HG03565 (cell line): ENCODE measurements at regions not wholly inside any gene's neighbourhood (a gene's known extent, or its start where the extent isn't known, plus 50 kb on each side); places are given as distances from the start of the nearest gene placed in this dataset.
A peak's percentile ranks its signal among the peaks of the same experiment; 100 is the strongest.
"Not testable (repeated sequence)": the region's sequence is repeated elsewhere in the genome, so short reads cannot be mapped to it uniquely, and the experiment has no call there.

Source experiments
- ATAC-seq: cut with Tn5 transposase; IDR thresholded peaks from one replicate; pipeline ENCODE4 v1.9.1; 2021; ENCODE audit warnings: mild to moderate bottlenecking, moderate library complexity; ENCODE audit not compliant: unreplicated experiment

DNA sequence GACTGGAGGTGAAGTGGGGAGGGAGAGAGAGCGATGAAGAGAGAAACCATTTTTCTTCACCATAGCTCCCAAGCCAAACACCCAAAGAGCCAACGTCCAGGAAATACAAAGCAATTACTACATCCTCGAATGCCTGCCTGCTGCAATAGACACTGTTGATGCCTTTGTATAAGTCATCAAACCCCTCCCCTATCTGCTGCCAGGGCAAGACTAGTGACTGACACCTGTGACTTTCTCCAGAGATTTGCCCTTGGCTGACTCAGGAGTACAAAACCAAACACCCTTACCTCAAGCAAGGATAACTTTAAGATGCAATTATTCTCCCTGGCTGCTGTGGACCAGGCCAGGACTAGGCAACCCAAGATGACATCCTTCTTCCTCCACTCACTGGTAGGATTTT, 81.8 kb upstream of the RASA1 start:
- ATAC-seq: no peak

DNA sequence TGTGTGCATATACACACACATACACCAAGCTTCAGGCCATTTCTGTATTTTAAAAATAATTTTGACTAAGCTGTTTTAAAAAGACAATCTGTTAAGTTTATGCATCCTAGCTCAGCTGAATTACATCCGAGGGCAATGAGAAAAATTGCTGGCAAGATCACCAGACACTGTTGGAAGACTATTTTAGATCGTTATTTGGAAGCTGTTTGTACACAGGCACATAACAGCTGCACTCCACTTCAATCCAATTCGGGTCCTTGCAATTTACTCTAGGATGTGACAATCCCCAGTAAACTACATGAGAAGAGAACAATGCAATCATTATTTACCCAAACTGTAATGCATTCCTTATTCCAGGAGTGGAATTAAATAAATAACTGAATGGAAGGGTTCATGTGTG, 79.3 kb upstream of the RASA1 start:
- ATAC-seq: no peak

DNA sequence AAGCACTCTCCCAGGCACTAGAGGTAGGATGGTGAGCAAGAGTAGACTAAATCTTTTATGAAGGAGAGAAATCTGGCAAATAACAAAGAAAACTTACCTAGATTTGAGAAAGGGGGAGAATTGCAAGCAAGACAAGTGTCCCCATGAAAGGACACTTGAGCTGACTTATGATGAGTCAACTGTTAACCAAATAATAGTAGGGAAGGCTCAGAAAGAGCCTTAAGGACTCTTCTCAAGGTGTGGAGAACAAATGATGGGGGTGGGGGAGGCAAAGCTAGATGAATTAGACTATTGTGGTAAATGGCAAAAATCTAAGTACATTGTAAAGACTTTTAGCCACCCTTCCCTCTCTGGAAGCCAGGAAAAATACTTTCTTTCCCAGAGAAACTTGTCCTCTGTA, 77.6 kb upstream of the RASA1 start:
- no peak for ATAC-seq

DNA sequence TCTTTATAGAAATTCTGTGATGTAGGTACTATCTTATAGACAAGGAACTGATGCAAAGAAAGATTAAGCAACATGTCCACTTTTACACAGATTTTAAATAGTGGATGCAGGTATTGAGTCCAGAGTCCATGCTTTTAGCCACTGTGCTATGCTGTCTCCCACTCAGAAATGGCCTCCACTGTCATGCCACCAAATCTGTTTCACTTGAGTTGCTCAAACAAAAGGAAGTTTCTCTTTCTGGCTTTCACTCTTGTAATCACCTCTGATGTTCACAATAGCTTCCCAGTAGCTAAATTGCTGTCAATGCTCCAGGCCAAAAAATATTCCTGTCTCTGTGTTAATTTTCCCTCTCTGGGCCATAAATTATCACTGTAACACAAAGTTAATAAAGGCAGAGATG, 77.0 kb upstream of the RASA1 start:
- peak; percentile 52 for ATAC-seq

DNA sequence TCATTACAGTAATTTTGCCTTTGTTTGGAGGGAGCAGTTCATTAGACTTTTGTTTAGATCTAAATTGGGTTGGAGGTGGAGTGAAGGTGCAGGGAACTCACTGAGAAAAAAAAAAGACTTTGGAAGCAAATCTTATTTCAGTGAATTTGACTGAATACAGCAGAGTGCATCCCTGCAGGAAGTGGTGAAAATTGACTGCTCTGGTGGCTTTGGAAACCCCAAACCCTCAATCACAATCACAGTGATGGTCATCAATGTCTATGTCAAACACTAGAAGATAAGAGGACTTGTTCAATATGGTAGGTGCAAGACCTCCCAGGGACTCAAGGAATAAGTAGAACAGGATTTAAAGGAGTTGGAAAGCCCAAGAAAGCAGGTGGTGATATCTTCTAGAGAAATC, 76.0 kb upstream of the RASA1 start:
- ATAC-seq: no peak

DNA sequence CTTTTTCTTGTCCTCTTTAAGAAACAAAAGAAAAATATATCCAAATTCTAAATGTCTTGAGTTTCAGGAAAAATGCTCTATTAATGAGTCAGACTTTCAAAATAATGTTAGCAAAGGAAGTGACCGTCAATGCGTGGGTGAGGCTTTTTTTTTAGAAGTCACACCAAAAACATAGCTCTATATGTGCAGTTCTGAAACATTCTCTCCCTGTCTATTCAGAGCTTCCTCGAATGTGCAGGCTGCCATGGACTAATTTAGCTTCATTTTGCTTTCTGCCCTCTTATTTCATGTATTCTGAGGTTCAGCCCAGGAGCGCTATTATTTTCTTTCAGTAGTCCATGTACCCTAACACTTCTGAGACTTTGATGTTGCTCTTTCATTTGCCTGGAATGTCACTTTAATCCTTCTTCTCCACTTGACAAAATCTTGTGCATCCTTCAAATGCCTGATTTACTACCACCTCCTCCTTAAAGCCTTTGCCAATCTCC, 72.5 kb upstream of the RASA1 start:
- ATAC-seq: peak; percentile 55

DNA sequence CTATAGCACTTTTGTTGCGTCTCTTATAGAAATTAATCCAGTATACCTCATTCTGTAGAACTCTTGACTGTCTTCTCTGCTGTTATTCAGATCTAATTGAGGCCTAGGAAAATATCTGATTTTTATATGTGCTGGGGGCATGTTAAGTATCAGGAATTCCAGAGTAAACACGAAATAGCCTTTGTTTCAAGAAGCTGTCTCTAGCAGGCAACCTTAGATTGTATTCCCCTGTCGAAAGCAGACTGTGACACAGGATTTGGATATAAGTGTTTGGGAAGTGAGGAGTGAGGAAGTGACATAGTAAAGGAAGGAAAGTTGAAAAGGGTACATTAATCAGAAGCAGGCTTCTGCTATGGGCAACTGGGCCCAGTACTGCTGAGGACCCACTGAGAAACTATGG, 72.1 kb upstream of the RASA1 start:
- no peak for ATAC-seq

DNA sequence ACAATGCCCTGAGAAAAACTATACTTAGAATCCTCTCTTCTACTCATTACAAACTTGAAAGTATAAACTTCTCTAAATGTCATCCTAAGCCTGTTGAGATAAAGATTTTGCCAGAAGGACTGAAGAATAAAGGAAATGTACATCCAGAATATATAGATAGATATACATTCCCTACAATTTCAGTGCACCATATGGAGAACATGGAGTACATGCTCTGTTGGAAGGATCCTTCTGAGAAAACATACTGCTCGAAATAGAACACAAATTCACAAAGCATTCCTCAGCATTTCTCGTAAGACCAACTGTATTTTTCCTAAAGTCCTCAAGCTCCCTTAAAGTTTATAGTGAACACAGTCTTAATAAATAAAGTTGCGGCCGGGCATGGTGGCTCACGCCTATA, 69.7 kb upstream of the RASA1 start:
- ATAC-seq: no peak

DNA sequence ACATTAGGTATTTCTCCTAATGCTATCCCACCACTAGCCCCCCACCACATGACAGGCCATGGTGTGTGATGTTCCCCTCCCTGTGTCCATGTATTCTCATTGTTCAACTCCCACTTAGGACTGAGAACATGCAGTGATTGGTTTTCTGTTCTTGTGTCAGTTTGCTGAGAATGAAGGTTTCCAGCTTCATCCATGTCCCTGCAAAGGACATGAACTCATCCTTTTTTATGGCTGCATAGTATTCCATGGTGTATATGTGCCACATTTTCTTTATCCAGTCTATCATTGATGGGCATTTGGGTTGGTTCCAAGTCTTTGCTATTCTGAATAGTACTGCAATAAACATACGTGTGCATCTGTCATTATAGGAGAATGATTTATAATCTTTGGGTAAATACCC, 68.4 kb upstream of the RASA1 start:
- ATAC-seq: not testable (repeated sequence)

DNA sequence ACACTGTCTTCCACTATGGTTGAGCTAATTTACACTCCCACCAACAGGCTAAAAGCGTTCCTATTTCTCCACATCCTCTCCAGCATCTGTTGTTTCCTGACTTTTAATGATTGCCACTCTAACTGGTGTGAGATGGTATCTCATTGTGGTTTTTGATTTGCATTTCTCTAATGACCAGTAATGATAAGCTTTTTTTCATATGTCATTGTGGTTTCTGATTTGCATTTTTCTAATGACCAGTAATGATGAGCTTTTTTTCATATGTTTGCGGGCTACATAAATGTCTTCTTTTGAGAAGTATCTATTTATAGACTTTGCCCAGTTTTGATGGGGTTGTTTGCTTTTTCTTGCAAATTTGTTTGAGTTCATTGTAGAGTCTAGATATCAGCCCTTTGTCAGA, 68.0 kb upstream of the RASA1 start:
- not testable (repeated sequence) for ATAC-seq

DNA sequence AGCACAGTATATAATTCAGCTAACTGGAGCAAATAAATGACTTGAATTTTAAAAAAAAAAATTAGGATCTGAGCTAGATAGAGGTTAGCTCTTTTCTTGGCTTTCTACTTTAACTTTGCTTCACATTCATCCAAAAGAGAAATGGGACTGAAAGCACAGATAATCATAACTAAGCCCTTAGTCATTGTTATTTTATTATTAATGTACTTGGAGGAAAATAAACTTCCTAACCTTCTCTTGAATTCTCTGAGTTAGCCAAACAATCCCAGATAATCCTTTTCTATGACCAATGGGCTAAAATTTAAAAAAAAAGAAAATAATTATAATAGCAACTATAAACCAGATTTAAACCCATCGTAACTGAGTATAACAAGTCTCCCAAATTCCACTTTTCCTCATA, 57.6 kb upstream of the RASA1 start:
- ATAC-seq: no peak

DNA sequence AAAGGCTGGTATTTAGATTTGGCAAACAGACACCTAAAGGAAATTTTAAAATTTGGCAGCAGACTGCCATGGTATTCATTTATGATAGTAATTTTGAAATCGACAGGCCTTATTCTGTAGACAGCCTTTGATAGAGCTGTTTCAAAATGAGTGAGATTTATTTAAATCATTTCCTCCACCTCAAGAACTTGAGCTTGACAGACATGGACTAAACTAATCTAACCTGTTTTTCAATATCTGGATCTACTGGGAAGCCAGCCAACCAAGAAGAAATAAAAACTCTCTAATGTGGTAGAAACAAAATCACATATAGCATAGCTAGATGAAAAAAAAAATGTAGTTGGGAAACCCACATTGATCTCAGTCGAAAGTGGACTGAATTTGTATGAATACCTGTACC, 56.9 kb upstream of the RASA1 start:
- ATAC-seq: peak; percentile 57

DNA sequence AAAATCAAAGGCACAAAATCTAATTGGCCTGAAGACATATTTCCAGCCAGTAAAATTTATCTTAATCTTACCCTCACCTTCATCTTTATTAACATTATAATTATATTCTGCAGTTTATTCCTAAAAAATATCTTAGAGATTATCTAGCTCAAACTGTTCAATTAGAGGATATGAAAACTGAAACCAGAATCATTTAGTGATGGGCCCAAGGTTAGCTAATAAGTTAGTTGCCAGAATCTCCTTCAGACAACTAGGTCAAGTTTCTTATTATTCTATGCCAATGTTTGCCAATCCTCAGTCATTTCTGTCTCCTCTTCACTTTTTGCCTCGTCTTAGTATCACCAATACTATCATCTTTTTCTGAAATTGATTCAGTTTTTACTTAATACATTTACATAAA, 56.0 kb upstream of the RASA1 start:
- no peak for ATAC-seq

DNA sequence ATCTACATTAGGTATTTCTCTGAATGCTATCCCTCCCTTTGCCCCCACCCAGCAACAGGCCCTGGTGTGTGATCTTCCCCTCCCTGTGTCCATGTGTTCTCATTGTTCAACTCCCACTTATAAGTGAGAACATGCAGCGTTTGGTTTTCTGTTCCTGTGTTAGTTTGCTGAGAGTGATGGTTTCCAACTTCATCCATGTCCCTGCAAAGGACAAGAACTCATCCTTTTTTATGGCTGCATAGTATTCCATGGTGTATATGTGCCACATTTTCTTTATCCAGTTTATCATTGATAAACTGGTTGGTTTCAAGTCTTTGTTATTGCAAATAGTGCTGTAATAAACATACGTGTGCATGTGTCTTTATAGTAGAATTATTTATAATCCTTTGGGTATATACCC, 55.5 kb upstream of the RASA1 start:
- not testable (repeated sequence) for ATAC-seq

DNA sequence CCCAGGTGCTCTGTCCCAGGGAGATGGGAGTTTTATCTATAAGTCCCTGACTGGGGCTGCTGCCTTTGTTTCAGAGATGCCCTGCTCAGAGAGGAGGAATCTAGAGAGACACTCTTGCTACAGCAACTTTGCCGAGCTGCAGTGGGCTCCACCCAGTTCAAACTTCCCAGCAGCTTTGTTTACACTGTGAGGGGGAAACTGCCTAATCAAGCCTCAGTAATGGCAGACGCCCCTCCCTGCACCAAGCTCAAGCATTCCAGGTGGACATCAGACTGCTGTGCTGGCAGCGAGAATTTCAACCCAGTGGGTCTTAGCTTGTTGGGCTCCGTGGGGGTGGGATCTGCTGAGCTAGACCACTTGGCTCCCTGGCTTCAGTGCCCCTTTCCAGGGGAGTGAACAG, 50.2 kb upstream of the RASA1 start:
- ATAC-seq: not testable (repeated sequence)
